ENCODE measurements at regions not wholly inside any gene's neighbourhood (a gene's known extent, or its start where the extent isn't known, plus 50 kb on each side); places are given as distances from the start of the nearest gene placed in this dataset.

GRCh38 chr2:228446734-228447133, 265.2 kb upstream of the SPHKAP start:
- Histone ChIP-seq H3K27me3 (ENCODE audit: control insufficient read depth, insufficient read depth, low read length) (no peaks in the 10 kb centered on the region), H3K9me3 (ENCODE audit: control insufficient read depth, insufficient read depth, low read length) (no peaks in the 10 kb centered on the region; the same call in 1 of the 2 replicates), H3K4me3 (ENCODE audit: low read depth, low read length) (no peak overlapping the region), H3K27ac (ENCODE audit: low read depth, low read length) (no peak overlapping the region)
- TF ChIP-seq CTCF (IDR thresholded peaks at IDR 0.05; ENCODE audit: low read depth, low read length), result no peak
- ChIA-PET CTCF (no interaction called here), POLR2A (no interaction called here)
- no peak for DNase-seq (ENCODE audit: low read depth, low spot score)

DNA sequence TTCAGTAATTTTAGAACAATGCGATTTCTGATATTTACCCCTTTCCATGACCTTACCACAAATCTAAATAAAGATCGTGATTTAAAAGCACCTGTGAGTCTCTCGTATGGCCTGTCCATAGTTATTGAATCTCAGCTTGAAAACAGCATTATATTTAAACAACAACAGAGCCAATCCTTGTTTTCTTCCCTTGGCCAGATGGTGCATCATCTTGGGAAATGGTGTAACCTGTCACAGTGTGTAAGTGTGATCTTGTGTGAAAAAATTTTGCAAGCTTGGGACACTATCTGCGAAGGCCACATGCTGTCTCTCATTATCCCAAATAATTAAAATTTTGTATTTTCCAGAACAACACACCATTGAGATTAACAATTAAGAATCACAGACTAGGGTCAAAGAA, 262.7 kb upstream of the SPHKAP start:
- CTCF ChIA-PET, result no interaction called here
- TF ChIP-seq CTCF (IDR thresholded peaks at IDR 0.05; ENCODE audit: low read depth, low read length), result no peak

DNA sequence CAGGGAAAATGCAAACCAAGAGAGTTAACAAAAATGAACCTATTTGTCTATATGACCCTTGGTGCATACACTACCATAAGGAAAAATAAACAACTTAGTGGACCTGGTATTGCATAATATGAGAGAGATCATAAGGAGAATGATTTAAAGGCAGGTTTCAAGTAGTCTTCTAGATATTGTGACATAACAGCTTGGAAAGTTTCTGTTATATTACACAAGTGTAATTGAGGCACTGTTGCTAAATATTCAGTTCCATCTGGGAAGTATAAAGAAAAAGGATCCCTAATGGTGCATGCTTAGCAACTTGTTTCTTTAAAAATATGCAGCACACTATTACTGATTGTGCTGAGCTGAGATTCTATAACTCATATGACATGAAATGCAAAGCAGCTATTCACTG, 252.2 kb upstream of the SPHKAP start:
- DNase-seq (ENCODE audit: low read depth, low spot score), result no peak
- H3K27me3 ChIP-seq (ENCODE audit: control insufficient read depth, insufficient read depth, low read length), result no peaks in the 10 kb centered on the region
- H3K9me3 ChIP-seq (ENCODE audit: control insufficient read depth, insufficient read depth, low read length), result 0 out of 2 replicates have a peak, but pooled peaks cover 2% of the 10 kb centered on the region
- CTCF ChIA-PET, result no interaction called here
- no peak overlapping the region for H3K4me3 ChIP-seq (ENCODE audit: low read depth, low read length)
- no peak for TF ChIP-seq CTCF (IDR thresholded peaks at IDR 0.05; ENCODE audit: low read depth, low read length)
- no peak overlapping the region for H3K27ac ChIP-seq (ENCODE audit: low read depth, low read length)
- POLR2A ChIA-PET, result no interaction called here

More for the DNA sequence above, 262.7 kb upstream of the SPHKAP start:
- DNase-seq (ENCODE audit: low read depth, low spot score), result no peak
- Histone ChIP-seq H3K27ac (ENCODE audit: low read depth, low read length) (no peak overlapping the region), H3K9me3 (ENCODE audit: control insufficient read depth, insufficient read depth, low read length) (no peaks in the 10 kb centered on the region; the same call in 1 of the 2 replicates), H3K27me3 (ENCODE audit: control insufficient read depth, insufficient read depth, low read length) (no peaks in the 10 kb centered on the region), H3K4me3 (ENCODE audit: low read depth, low read length) (no peak overlapping the region)
- POLR2A ChIA-PET, result no interaction called here

GRCh38 chr2:228432116-228432515, 250.6 kb upstream of the SPHKAP start:
- no peak for DNase-seq (ENCODE audit: low read depth, low spot score)
- POLR2A ChIA-PET, result no interaction called here
- H3K4me3 ChIP-seq (ENCODE audit: low read depth, low read length), result no peak overlapping the region
- no peak for TF ChIP-seq CTCF (IDR thresholded peaks at IDR 0.05; ENCODE audit: low read depth, low read length)
- CTCF ChIA-PET, result no interaction called here
- 0 out of 2 replicates have a peak, but pooled peaks cover 2% of the 10 kb centered on the region for H3K9me3 ChIP-seq (ENCODE audit: control insufficient read depth, insufficient read depth, low read length)
- no peaks in the 10 kb centered on the region for H3K27me3 ChIP-seq (ENCODE audit: control insufficient read depth, insufficient read depth, low read length)
- H3K27ac ChIP-seq (ENCODE audit: low read depth, low read length), result no peak overlapping the region

DNA sequence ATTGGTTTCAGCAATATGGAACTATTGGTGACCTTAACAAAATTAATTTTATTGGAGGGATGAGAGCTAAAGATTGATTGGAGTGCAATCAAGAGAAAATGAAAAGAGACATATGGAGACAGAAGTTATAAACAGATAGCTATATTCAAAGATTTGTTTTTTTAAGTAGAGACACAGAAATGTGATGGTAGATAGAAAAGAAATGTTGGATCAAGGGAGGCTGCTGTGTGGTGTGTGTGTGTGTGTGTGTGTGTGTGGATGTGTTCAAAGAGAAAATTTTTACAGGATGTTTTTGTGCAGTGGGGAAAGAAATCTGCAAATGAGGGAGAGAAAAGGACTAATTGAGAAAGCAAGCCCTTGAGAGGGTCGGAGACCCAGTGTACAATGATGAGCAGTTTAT, 249.5 kb upstream of the SPHKAP start:
- no peaks in the 10 kb centered on the region for H3K27me3 ChIP-seq (ENCODE audit: control insufficient read depth, insufficient read depth, low read length)
- CTCF ChIA-PET, result no interaction called here
- POLR2A ChIA-PET, result no interaction called here
- no peaks in the 10 kb centered on the region for H3K9me3 ChIP-seq (ENCODE audit: control insufficient read depth, insufficient read depth, low read length)
- TF ChIP-seq CTCF (IDR thresholded peaks at IDR 0.05; ENCODE audit: low read depth, low read length), result no peak
- no peak for DNase-seq (ENCODE audit: low read depth, low spot score)
- H3K4me3 ChIP-seq (ENCODE audit: low read depth, low read length), result no peak overlapping the region
- H3K27ac ChIP-seq (ENCODE audit: low read depth, low read length), result no peak overlapping the region

All from AG04450 (cell line).